Hematopoietic multipotent progenitor cell treated with erythropoietin and hydrocortisone succinate and interleukin-3 and kit ligand, for 4 days (in vitro differentiated cells): ENCODE measurements at regions not wholly inside any gene's neighbourhood (a gene's known extent, or its start where the extent isn't known, plus 50 kb on each side); places are given as distances from the start of the nearest gene placed in this dataset.
"Not testable (repeated sequence)": the region's sequence is repeated elsewhere in the genome, so short reads cannot be mapped to it uniquely, and the experiment has no call there.

ENCODE experiments used
- DNase-seq: peaks from one replicate; pipeline ENCODE4 v3.0.0-alpha.2; 2015

DNA sequence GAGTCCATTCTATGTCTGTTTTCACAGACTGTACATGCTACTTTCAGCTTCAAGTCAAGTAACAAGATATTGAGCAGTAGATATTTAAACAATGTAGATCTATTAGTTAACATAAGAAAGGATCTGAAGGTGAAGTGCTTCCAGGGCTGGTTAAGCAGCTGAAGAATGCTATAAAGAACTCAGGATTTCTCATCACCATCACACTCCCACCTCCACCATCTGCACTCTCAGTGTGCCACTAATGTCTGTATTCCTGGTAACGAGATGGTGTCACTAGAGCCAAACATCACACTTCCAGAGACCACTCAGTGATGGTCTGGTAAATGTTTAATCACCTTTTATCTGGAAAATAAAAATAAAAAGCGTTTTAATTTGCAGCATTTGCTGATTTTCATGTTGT is 224.0 kb upstream of the FERD3L start:
- no peak for DNase-seq

DNA sequence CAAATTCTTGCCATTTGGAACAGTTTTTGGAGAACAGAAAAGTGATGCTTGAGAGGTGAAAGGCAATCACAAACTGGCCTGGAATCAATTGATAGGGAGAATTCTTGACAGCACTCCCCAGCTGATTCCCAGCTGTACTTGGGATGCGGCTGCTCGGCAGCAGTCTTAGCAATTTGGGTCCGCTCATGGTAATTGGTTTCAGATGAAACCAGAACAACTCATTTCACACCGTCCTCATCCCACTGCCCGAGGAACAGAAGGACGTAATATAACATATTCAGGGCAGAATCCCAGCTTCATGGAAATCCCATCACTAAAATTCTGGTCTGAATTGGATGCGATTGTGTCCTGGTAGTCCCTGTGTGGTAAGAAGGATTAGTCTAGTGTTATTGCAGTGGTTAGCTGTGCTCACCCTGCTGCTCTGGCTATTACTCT is 223.3 kb upstream of the FERD3L start:
- DNase-seq: no peak

DNA sequence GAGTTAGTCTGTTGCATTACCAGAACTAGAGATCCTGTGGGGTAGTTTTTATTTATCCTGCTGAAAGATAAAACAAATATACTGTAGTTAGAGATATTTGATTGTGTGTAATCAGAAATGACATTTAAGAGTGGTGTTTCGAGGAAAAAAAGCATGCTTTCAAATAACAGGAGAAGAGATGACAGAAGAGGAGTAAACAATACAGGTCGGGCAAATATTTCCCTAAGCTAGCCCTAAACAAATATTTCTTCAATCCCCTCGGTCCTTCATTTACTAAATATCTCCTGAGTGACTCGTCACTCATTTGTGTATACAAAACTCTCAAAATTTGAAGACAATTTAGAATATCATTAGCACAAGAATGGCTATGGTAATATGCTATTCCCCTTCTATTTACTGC is 219.7 kb upstream of the FERD3L start:
- no peak for DNase-seq

DNA sequence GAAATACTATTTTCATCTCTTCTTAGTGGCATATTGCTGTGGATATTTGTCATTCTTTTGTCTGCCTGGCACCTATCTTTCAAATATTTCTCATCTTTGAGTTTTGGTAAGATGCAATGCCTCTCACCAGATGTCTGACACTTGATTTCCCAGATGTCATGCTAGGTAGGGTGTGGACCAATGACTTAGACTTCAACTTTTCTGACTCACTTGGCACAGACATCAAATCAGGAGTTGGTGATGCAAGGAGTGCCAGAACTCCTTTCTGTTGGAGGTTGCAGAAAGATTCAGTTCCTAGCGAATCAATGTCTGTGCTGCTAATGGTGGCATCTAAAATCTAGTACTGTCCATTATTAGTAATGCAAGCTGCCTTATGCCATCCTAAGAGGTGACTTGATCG is 216.9 kb upstream of the FERD3L start:
- DNase-seq: no peak

DNA sequence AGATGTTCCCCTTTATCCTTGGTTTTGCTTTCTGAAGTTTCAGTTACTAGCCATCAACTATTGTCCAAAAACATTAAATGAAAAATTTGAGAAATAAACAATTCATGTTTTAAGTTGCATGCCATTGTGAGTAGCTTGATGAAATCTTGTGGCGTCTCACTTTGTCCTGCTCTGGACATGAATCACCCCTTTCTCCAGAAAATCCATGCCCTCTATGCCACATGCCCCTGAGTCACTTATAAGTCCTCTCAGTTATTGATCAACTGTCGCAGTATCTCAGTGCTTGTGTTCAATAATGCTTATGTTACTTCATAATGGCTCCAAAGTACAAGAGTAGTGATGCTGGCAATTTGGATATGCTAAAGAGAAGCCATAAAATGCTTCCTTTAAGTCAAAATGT is 208.0 kb upstream of the FERD3L start:
- no peak for DNase-seq

DNA sequence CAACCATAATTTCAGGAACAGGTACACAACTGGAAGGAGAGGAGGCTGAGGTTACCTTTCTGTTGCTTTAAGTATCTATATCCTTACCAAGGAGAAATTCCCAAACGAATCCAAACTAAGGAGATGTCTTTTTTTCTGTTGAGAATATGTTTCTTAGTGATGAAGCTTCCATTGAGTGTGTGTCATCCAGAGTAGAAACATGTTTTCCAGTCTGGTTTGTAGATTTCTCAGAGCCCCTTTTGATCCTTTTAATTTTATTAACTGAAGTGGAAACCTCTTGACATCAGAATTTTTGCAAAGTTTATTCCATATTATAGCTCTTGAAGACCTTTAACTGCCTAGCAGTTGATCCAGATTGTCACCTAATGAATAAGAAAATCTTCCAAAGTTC is 207.1 kb upstream of the FERD3L start:
- no peak for DNase-seq

DNA sequence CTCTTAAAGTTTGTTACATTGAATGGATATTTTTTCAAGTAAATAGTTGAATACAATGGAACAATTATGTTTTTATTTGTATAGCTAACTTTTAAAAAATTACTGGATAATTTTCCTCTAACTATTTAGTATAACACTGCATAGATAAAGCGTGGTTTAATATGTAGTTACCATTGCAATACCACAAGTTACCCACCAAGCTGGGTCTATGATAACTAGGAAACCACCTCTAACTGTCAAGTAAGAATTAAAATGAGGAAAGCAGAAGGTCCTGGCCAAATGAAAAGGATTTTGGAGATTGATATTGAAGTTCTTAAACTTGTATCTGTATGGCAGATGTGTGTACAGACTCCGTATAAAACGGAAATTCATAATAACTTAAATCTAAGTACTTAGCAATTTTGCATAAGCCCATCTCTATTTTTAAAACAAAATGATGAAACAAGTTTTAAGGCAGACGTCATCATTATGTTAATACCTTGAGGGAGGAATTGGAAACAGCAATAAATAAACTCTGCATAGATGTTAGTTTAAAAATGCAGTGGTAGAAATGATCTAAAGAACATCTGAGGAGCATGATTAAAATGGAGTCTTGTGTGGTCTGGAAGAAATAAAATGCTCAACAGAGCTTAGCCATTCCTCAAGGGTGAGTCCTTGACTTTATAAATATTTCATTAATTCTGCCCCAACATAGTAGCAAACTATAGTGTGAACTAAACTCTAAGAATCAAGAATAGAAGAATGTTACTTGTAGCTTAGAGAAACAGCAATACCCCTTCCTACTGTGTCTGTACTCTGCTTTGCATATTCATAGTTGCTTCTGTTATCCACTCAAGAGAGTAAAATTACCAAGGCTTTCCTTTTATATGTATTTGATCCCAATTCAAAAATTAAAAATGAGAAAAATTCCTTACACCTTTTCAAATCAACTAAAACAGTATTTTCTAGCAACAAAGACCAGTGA is 206.4 kb upstream of the FERD3L start:
- peak; percentile 70 for DNase-seq

DNA sequence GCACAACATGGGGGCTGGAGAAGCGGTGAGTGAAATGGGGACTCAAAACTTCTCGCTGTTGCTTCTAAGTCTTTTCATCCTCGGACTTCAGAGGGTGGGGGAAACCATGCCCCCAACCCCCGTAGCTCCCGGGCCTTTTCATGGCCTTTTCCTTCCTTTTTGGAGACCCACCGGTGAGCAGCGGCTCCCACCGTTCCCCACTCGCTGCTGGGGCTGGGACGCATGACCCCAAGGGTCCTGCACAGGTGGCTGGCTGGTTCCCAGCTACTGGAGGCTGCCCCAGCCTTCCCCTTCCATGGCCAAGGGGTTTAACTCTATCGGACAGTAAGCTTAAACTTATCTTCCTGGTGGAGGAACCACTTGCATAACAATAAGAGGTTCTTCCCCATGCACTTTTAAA is 194.3 kb upstream of the FERD3L start:
- DNase-seq: no peak

DNA sequence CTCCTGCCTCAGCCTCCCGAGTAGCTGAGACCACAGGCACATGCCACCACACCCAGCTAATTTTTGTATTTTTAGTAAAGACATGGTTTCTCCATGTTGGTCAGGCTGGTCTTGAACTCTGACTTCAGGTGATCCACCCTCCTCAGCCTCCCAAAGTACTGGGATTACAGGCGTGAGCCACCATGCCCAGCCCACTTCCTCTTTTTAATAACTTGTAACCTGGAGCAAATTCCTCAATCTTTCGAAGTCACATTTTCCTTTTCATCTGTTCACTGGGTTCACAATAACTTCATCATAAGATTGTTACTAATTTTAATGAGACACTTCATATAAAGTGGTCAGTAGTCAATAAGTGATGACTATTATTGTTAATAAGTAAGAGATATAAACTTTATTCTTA is 193.3 kb upstream of the FERD3L start:
- DNase-seq: not testable (repeated sequence)

DNA sequence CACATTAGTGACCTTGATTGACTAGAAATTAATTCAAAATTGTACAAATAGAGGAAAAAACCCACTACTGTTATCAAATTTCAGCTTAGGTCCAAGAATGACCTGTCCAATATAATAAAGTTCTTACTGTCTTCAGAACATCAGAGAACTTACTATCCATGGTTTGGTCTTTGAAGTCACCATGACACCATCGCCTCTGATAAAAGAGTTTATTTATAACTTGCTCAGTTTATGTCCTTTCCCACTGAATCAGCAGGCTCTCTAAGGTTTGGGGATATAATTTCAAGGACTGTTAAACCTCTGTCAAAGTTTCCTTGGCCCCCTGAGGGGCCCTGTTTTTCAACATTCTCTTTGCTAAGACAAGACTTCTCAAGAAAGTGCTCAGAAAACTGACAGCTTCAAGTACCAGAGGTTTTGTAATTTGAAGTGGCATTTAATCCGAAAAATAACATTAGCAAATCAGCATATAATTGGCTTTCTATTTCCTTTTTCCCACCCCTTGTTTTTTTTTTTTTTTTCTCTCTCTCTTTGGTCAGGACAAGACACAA is 191.7 kb upstream of the FERD3L start:
- DNase-seq: no peak

DNA sequence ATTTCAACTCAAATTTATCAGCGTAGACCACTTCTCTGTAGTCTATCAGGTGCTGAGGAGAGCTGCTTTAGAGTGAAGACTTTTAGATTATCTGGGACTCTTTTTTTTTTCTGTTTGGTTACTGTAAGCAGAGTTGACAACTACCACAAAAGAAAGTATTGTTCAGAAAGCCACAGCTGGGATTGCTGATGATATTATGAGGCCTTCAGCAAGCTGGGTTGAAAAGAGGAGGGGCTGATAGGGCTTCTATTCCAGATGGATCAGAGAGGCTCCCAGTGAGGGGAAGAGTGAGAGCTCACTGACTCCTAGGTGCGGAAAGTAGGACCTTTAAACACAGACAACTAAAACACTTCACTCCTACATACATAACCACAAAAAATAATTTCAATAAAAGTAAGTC is 188.5 kb upstream of the FERD3L start:
- no peak for DNase-seq

DNA sequence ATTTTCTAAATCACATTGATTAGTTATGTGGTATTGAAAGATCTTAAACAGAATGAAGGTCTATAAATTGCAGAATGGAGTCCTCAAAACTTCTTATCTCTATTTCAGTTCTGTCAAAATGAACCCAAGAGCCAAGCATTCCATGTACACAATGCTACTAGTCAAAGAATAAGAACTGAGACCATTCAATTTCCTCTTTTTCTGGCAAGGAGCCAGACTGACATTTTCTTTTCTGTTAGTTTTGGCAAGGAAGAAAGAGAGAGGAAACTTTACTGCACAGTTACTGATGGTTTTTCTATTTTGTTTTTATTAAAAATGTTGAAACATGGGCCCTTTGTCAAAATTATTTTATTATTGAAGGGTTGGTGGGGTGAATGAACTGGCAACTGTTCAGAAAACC is 181.8 kb upstream of the FERD3L start:
- peak; percentile 17 for DNase-seq

DNA sequence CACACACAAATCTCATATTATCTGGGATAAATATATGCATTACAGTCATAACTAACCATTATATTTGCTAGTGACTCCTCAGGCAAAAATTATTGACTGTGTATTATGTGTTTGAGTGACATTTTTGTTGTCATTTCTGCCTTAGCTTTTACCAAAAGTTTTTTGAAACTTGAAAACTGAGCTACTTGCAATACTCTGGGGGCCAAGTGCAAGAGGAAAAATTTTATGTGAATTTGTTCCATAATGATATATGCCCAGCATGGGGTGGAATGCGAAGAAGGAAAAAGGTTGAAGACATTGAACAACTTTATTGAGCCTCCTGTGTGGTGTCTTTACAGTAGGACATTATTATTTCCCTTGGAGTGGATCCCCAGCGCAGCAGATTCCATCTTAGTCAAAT is 176.8 kb upstream of the FERD3L start:
- DNase-seq: no peak

DNA sequence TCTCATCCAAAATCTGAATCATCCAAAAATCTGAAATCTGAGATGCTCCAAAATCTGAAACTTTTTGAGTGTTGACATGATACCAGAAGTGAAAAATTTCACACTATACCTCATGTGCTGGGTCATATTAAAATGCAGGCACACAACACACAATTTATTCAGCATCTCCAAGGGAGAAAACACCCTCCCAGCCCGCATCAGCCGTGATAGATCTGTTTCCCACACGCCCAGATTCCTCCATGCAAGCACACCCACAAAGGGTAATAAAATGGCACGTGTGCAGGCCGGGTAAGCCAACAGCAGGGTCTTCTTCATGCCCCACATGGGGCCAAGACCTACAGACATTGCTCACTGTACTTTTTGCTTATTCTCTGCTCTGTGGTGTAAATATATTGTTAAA is 173.1 kb upstream of the FERD3L start:
- DNase-seq: no peak

DNA sequence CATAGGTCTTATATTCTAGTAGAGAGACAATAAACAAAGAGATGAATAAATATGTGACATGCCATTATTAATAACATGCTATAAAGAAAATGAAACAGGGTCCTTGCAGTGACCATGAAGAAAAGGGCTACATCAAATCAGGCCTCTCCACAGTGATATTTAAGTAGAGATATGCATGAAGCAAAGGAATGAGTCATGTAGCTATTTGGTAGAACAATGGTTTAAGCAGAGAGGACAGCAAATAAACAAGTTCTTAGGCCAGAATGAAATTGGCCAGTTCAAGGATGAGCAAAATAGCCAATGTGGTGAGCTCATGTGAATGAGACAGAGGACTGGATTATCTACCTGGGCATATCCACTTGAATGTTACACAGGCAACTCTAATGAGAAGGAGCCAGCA is 172.2 kb upstream of the FERD3L start:
- DNase-seq: no peak

DNA sequence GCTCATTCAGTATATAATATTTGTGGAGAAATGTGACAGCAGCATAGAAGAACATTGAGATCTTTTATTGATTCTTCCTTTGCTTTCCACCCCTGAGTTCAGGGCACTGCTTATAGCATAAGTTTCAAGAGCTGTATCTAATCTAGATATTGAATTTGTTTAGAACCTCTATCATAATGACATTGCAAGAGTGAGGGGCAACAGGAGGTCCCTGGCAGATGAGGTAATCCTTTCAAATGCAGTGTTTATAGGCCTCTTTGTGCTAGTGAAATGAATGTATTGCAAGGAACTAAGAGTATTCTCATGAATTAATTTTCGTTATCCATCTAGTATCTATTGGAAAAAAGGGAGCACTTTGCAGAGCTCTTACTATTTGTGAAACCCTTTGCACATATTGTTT is 167.2 kb upstream of the FERD3L start:
- no peak for DNase-seq

DNA sequence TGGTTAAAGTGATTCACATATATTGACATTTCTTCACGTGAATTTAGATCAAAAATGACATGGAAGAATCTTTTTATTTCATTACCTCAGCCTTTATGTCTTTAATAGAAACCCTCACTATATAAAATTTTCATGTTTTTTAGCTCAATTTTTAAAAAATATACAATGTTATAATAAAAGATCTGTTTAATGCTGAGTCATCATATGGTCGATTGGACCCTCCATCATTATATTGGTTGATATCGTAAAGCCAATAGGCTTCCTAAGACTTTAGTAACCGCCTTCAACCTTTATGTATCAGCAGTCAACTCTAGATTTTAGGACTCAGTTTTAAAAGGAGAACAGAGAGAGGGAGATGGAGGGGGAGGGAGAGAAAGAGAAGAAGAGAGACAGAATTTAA is 162.3 kb upstream of the FERD3L start:
- no peak for DNase-seq

DNA sequence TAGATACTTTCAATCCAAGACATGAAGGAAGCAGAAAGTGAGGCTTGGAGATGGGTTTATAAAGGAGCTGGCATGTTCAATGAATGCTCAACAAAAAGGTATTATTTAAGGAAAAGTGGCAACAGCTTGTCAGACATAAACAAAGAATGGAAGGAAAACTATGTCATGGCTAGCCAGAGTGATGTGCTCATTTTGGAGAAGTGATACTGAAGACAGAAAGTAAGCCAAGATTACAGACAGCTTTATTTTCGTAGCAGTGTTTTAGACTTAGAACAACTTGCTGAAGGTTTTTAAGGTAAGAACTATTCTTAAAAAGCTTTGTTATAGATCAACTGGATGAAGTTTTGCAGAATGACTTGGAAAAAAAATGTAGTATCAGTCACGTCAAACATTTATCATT is 160.5 kb upstream of the FERD3L start:
- no peak for DNase-seq

DNA sequence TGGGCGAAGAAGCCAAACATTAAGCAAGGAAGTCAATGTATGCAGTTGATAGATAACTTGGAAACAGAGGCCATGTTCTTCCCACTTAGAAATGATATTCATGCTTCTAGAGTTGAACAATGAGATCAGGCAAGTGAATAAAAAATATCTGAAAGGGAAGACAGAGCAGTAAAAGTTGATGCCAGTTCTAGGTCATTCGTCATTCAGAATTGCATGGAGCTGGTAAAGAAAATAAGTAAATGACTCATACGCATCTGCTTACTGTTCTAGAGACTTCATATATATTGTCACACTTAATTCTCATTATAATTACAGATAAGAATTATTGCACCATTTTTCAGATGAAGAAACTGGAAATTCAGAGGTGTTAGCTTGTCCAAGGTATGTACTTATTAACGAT is 158.9 kb upstream of the FERD3L start:
- DNase-seq: no peak

DNA sequence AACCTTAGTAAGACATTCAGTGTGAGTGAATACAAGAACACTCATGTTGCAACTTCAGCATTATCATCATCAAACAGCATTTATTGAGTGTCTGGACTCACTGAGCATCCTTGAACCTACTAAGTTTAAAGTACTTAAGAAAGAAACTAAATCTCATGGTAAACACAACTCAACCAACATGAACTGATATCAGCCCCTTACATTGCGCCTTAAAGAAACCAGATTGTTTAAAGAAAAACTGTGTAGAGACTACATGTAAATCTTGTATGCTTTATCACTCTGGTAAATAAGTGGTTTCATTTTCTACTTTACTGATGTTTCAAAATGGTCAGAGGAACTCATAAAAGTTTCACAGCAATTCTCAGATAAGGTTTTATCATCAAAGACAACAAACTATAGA is 157.5 kb upstream of the FERD3L start:
- no peak for DNase-seq

DNA sequence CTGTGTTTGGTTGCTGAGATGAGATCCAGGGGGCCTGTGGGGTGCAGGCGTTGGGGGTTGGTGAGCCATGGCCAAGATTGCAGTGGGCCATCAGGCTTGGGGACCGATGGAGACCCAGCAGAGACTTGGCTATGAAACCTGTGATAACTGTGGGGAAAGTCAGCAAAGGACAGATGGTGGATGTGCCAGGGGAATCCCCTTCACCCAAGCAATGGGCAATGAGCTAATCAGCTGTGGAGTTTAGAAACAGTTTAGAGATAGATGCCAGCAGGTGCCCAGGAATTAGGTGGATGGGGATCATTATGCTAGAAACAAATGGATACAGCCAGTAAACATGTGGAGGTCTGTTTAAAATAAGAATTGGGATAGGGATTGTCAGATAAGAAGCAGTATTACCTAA is 151.4 kb upstream of the FERD3L start:
- DNase-seq: no peak

DNA sequence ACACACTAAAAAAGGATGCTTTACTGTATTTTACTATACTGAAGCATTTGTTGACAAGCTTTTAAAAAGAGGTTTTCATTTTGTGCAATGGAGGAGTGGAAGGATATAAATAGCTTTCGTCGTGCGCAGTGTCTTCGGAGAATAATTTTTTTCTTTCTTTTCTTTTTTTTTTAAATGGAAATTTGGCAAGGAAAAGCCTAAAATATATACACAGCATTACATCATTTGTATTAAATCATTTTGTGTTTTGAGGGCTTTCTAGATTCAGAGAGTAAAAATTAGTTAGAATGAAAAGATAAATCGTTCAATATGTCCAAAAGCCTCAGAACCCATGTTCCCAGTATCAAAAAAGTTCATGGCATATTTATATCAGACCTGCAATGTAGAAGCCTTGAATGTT is 150.2 kb upstream of the FERD3L start:
- no peak for DNase-seq

DNA sequence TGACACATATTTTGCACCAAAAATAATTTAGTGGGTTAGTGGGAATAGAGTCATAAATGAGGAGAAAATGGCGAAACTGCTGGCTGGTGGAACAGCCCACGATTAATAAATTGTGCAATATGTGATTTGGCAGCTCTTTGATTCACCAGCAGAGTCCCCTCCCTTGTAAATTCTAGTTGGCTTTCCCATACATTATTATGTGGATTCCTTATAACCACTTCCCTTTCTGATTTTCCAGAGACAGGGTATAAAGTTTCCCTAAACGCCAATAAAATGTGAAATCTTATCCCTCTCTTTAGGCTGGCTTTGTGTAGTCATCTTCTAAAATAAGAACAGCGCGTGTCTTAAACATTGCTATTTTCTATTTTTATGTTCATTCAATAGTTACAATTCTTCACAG is 149.4 kb upstream of the FERD3L start:
- no peak for DNase-seq

DNA sequence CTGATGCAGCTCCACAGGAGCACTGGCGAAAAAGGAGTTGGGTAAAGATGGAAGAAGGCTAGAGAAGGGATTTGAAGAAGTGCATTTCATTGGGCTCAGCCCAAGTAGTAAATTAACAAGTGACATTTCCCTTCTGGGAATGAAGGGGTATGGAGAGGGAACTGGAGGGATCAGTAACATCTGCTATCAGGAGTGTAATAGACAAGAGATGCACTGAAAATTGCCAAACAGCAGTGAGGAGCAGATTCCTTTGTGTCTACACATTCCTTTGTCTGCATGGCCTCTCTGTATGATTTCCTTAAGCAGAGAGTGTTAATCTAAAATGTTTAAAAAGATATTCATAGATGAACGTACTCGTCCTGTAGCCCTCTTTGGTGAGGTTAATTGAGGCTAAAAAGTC is 148.2 kb upstream of the FERD3L start:
- no peak for DNase-seq

DNA sequence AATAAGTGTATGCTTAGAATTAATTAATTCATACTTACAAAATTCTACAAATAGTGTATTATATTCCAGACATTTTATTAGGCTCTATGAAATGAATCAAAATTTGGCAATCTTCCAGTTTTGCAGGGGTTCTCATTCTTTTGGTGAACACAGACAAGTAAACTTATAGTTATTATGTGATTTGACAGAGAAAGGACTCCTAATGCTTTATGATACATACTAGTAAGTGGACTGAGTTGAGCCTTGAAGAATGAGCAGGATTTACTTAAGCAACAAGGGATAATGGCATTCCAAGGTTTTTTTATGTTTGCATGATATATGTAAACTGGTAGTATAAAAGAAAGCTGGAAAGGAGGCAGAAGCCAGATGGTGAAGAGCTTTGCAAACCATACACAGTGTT is 145.7 kb upstream of the FERD3L start:
- DNase-seq: peak; percentile 2
